ENCODE measurements at regions not wholly inside any gene's neighbourhood (a gene's known extent, or its start where the extent isn't known, plus 50 kb on each side); places are given as distances from the start of the nearest gene placed in this dataset.

DNA sequence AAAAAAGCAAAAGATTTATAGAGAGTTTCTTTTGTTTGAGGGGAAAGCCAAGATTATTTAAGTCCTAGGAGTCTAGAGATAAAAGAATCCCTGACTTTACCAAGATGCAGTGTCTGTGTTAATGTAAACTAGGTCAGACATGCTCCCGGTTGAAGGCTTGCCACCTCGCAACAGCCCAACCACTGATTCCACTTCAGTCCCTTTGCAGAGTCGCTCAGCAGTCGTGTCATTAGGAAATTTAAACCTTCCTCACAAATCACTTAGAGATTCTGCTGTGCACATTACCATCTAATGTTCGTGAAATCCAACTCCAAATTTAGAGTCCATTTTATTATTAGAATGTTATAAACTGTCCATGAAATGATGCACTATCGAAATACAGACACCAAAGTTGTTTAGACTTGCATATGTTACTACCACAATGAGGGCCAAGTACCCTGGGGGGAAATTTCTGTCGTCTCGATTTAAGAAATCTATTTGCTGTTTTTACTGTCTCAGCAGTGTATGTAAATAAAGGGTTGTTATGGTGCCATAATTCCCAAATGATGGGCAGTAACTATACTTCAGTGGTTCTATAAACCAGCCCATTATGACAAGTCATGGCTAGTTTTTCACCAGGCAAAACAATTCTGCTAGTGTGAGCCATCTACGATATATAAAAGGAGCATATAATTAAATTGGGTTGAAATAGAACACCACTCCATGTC is 101.4 kb upstream of the MTNR1B start:
- no peak for TF ChIP-seq ZNF384 (IDR thresholded peaks at IDR 0.05)
- peak; percentile 86 for TF ChIP-seq ARNT (IDR thresholded peaks at IDR 0.05)
- TF ChIP-seq FOXM1 (IDR thresholded peaks at IDR 0.05; ENCODE audit: borderline replicate concordance), result no peak
- TF ChIP-seq SP1 (IDR thresholded peaks at IDR 0.05), result no peak
- TF ChIP-seq HDGF (IDR thresholded peaks at IDR 0.05; ENCODE audit: borderline replicate concordance), result no peak
- no peak for TF ChIP-seq LEF1 (IDR thresholded peaks at IDR 0.05; ENCODE audit: borderline replicate concordance)
- no peak for TF ChIP-seq SUZ12 (IDR thresholded peaks at IDR 0.05)
- no peak for TF ChIP-seq BHLHE40 (IDR thresholded peaks at IDR 0.05; ENCODE audit: borderline replicate concordance)
- peak; percentile 99 for TF ChIP-seq CTBP1 (IDR thresholded peaks at IDR 0.05; ENCODE audit: borderline replicate concordance)
- TF ChIP-seq FOXK2 (IDR thresholded peaks at IDR 0.05), result peak; percentile 82; the same call in 1 of the 2 replicates

Data from HEK293T (cell line).